Right lobe of liver (tissue), 6 donors: ENCODE measurements at regions not wholly inside any gene's neighbourhood (a gene's known extent, or its start where the extent isn't known, plus 50 kb on each side); places are given as distances from the start of the nearest gene placed in this dataset.

Experiments
- ATAC-seq, 4 donors: fragments of 200-7000 bp; cut with Tn5 transposase; one replicate each; pipeline ENCODE4 v1.9.1; 2020; ENCODE audit warnings: mild to moderate bottlenecking in 4 of 4, moderate library complexity in 4 of 4
- DNase-seq, 3 donors: peaks; one replicate each; pipeline ENCODE4 v3.0.0-alpha.2; 2020
- H3K27ac ChIP-seq, 3 donors: fragments of 200-600 bp; one replicate each; pipeline ENCODE4 v1.8.0; 2022
- H3K27me3 ChIP-seq, 2 donors: fragments of 200-600 bp; one replicate each; pipeline ENCODE4 v1.8.0; 2022
- H3K36me3 ChIP-seq, 4 donors: fragments of 200-600 bp; sonication (generic) in 1 of 4; one replicate each; pipeline versions ENCODE4 v1.5.1 to v1.8.0; 2017 to 2022; ENCODE audit warnings: control low read depth in 1 of 4
- H3K4me1 ChIP-seq, 4 donors: fragments of 200-600 bp; sonication (generic) in 1 of 4; one replicate each; pipeline versions ENCODE4 v1.5.1 to v1.8.0; 2017 to 2022; ENCODE audit warnings: control low read depth in 1 of 4
- H3K4me3 ChIP-seq, 3 donors: fragments of 200-600 bp; one replicate each; pipeline ENCODE4 v1.8.0; 2022
- H3K9me3 ChIP-seq, 4 donors: fragments of 200-600 bp; sonication (generic) in 1 of 4; one replicate each; pipeline versions ENCODE4 v1.5.1 to v1.8.0; 2017 to 2022; ENCODE audit warnings: control low read depth in 1 of 4
- CTCF ChIP-seq, 4 donors: fragments of 200-600 bp in 3 of 4; fragments of 450-650 bp in 1 of 4; IDR thresholded peaks; one replicate each; pipeline versions ENCODE4 v1.5.1 to v1.8.0; 2016 to 2022; ENCODE audit warnings: antibody characterized with exemption in 4 of 4, mild to moderate bottlenecking in 2 of 4
- POLR2A ChIP-seq: fragments of 450-650 bp; IDR thresholded peaks from one replicate; pipeline ENCODE4 v1.6.1; 2017; ENCODE audit warnings: antibody characterized with exemption, mild to moderate bottlenecking
- WGBS: methylation state at CpG from one replicate; pipeline ENCODE4 v1.1.6; 2018; ENCODE audit warnings: low coverage, low lambda C conversion rate; ENCODE audit not compliant: insufficient coverage; ENCODE audit errors: missing lambda C conversion rate; 5-methylcytosine and 5-hydroxymethylcytosine counted together
- intact Hi-C, 2 donors: fragments of 100-400 bp; cut with DNase I; formaldehyde crosslinking; loops; one replicate each; pipeline versions ENCODE4 v1.11.2 to v1.14.1; 2022
- donor health status: DM: no; HTN: yes; CAD: no.
- donor health status: DM: no; HTN: no; CAD: no.
- donor health status: DM: no; HTN: no; CAD: no.
- donor health status: DM: no; HTN: yes; CAD: no.
- donor health status: DM: no; HTN: yes; CAD: no.

- H3K36me3 ChIP-seq, result no peaks in the 10 kb centered on the region
- peak; percentile 70 to 80 (median 75) for DNase-seq
- H3K4me1 ChIP-seq, result peaks cover 0 to 14% (median 6%) of the 10 kb centered on the region in 4 donors
- TF ChIP-seq CTCF (IDR thresholded peaks at IDR 0.05) (no peak), POLR2A (no peak)
- no peaks in the 10 kb centered on the region for H3K27me3 ChIP-seq
- peak overlapping the region; percentile 9 to 70 (median 12) for H3K27ac ChIP-seq
- intact Hi-C loops, result no loop called here
- H3K4me3 ChIP-seq, result no peak overlapping the region
- no peaks in the 10 kb centered on the region for H3K9me3 ChIP-seq
- ATAC-seq, result peak; percentile 70 to 77 (median 74)
- 12% methylated on average over 17 of the region's 18 CpGs for WGBS
These were observed 87.8 kb upstream of the NCOR2 start for GRCh38 chr12:124655048-124655697.

GRCh38 chr12:124654666-124655047 is 87.2 kb upstream of the NCOR2 start:
- no peaks in the 10 kb centered on the region for H3K9me3 ChIP-seq
- H3K4me3 ChIP-seq, result no peak overlapping the region
- 50% methylated on average over 4 of the region's 13 CpGs for WGBS
- no peak for TF ChIP-seq CTCF (IDR thresholded peaks at IDR 0.05)
- no peak for TF ChIP-seq POLR2A
- H3K27me3 ChIP-seq, result no peaks in the 10 kb centered on the region
- peak in 2 of 4 donors; percentile 2 to 8 for ATAC-seq
- peaks cover 0 to 14% (median 6%) of the 10 kb centered on the region in 4 donors for H3K4me1 ChIP-seq
- no peaks in the 10 kb centered on the region for H3K36me3 ChIP-seq
- H3K27ac ChIP-seq, result peak overlapping the region in 1 of 3 donors; percentile 70
- intact Hi-C loops, result no loop called here
- no peak for DNase-seq

- no peak overlapping the region for H3K4me3 ChIP-seq
- H3K27ac ChIP-seq, result no peak overlapping the region
- WGBS, result 52% methylated on average over 6 of the region's 19 CpGs
- H3K9me3 ChIP-seq, result no peaks in the 10 kb centered on the region
- H3K36me3 ChIP-seq, result no peaks in the 10 kb centered on the region
- intact Hi-C loops, result no loop called here
- ATAC-seq, result no peak
- no peak for DNase-seq
- TF ChIP-seq CTCF (IDR thresholded peaks at IDR 0.05) (no peak), POLR2A (no peak)
- peaks cover 0 to 15% (median 7%) of the 10 kb centered on the region in 4 donors for H3K4me1 ChIP-seq
- H3K27me3 ChIP-seq, result no peaks in the 10 kb centered on the region
These were observed 85.9 kb upstream of the NCOR2 start for GRCh38 chr12:124653169-124653931.

- no peak for DNase-seq
- TF ChIP-seq POLR2A (no peak), CTCF (IDR thresholded peaks at IDR 0.05) (no peak)
- no peak for ATAC-seq
- Histone ChIP-seq H3K4me1 (peaks cover 0 to 16% (median 7%) of the 10 kb centered on the region in 4 donors), H3K9me3 (no peaks in the 10 kb centered on the region), H3K36me3 (no peaks in the 10 kb centered on the region), H3K27ac (no peak overlapping the region), H3K4me3 (no peak overlapping the region), H3K27me3 (no peaks in the 10 kb centered on the region)
- intact Hi-C loops, result no loop called here
- 92% methylated on average over 2 of the region's 9 CpGs for WGBS
These were observed 85.2 kb upstream of the NCOR2 start for GRCh38 chr12:124652661-124653060.
